Heart left ventricle (tissue), 16 donors: ENCODE measurements at regions not wholly inside any gene's neighbourhood (a gene's known extent, or its start where the extent isn't known, plus 50 kb on each side); places are given as distances from the start of the nearest gene placed in this dataset.

Source experiments
- ATAC-seq, 4 donors: fragments of 200-7000 bp; cut with Tn5 transposase; one replicate each; pipeline ENCODE4 v1.9.1; 2020 to 2022; ENCODE audit warnings: moderate library complexity in 4 of 4, mild to moderate bottlenecking in 3 of 4, moderate number of reproducible peaks in 1 of 4
- DNase-seq, 5 donors: peaks; one replicate each; pipeline ENCODE4 v3.0.0-alpha.2; 2020
- H3K27ac ChIP-seq, 12 donors: fragments of 200-600 bp; sonication (generic) in 4 of 12; one replicate each; pipeline versions ENCODE4 v1.5.0 to v1.8.0; 2016 to 2022; ENCODE audit warnings: mild to moderate bottlenecking in 2 of 12
- H3K27me3 ChIP-seq, 9 donors: fragments of 200-600 bp; sonication (generic) in 2 of 9; one replicate each; pipeline versions ENCODE4 v1.5.1 to v1.8.0; 2016 to 2022; ENCODE audit warnings: mild to moderate bottlenecking in 3 of 9
- H3K36me3 ChIP-seq, 9 donors: fragments of 200-600 bp; sonication (generic) in 2 of 9; one replicate each; pipeline versions ENCODE4 v1.5.0 to v1.8.0; 2018 to 2022; ENCODE audit warnings: mild to moderate bottlenecking in 2 of 9
- H3K4me1 ChIP-seq, 12 donors: fragments of 200-600 bp; sonication (generic) in 4 of 12; one replicate each; pipeline versions ENCODE4 v1.5.0 to v1.8.0; 2016 to 2022; ENCODE audit warnings: mild to moderate bottlenecking in 3 of 12
- H3K4me3 ChIP-seq, 12 donors: fragments of 200-600 bp; sonication (generic) in 4 of 12; one replicate each; pipeline versions ENCODE4 v1.5.0 to v1.8.0; 2017 to 2022; ENCODE audit warnings: mild to moderate bottlenecking in 9 of 12, moderate library complexity in 4 of 12
- H3K9me3 ChIP-seq, 12 donors: fragments of 200-600 bp; sonication (generic) in 4 of 12; one replicate each; pipeline versions ENCODE4 v1.5.0 to v1.8.0; 2016 to 2022; ENCODE audit warnings: mild to moderate bottlenecking in 1 of 12
- CTCF ChIP-seq, 12 donors: fragments of 200-600 bp; sonication (generic) in 4 of 12; IDR thresholded peaks; one replicate each; pipeline versions ENCODE4 v1.5.0 to v1.8.0; 2018 to 2022; ENCODE audit warnings: antibody characterized with exemption in 12 of 12, mild to moderate bottlenecking in 5 of 12
- POLR2A ChIP-seq, 2 donors: fragments of 450-650 bp; IDR thresholded peaks; one replicate each; pipeline ENCODE4 v1.6.1; 2017; ENCODE audit warnings: antibody characterized with exemption in 2 of 2, mild to moderate bottlenecking in 2 of 2, moderate library complexity in 2 of 2
- WGBS, 4 donors: extraction: QIAGEN DNeasy Blood & Tissue Kit in 2 of 4; methylation state at CpG; one replicate each; pipeline versions ENCODE4 v1.1.5 to v1.1.7; 2013 to 2018; 5-methylcytosine and 5-hydroxymethylcytosine counted together
- intact Hi-C, 10 donors: fragments of 100-400 bp; cut with DNase I; formaldehyde crosslinking; loops; one replicate each; pipeline versions ENCODE4 v1.11.1 to v1.14.2; 2022
- donor health status: ischemic (EF 13 %, LVEDD 7.1; RV severe dilation, severe dysfunction).
- donor health status: healthy with polysubstance abuse.
- donor health status: DM: no; HTN: yes; CAD: no.
- donor health status: DM: no; HTN: no; CAD: no.
- donor health status: ischemic (EF 25% LVEDD 6.9; RV normal size, moderate dysfunction).
- donor health status: ischemic (EF 25% LVEDD 5.7; RV mildly dilated, moderate dysfunction).
- donor health status: healthy.
- donor health status: DM: yes; HTN: yes; CAD: no.
- donor health status: ischemic (EF 35%, LVEDD 5.7; RV mildly dilated, moderate dysfunction).
- donor health status: nonischemic (EF 11% LVEDD 7.7; RV severe dilation, severe dysfunction).
- donor health status: DM: yes; HTN: yes; CAD: no.
- donor health status: PGD.
- donor health status: ischemic (EF 29% LVEDD 5.4; RV normal size, mild dysfunction).
- donor health status: nonischemic (EF 23%, LVEDD 6.1; RV moderate dilation, normal function).

GRCh38 chr3:95154766-95155165 is 1091.9 kb downstream of the NSUN3 start:
- no peak overlapping the region for H3K4me3 ChIP-seq
- H3K36me3 ChIP-seq = no peaks in the 10 kb centered on the region
- ATAC-seq = no peak
- intact Hi-C loops = no loop called here
- TF ChIP-seq POLR2A (IDR thresholded peaks at IDR 0.05) (no peak), CTCF (IDR thresholded peaks at IDR 0.05) (no peak)
- H3K27me3 ChIP-seq = no peaks in the 10 kb centered on the region
- H3K27ac ChIP-seq = no peak overlapping the region
- 71 to 81% (median 77%) methylated on average over 2 of the region's 2 CpGs for WGBS, 4 donors
- H3K4me1 ChIP-seq = no peaks in the 10 kb centered on the region
- DNase-seq = no peak
- peaks cover 0 to 24% (median 0%) of the 10 kb centered on the region in 12 donors for H3K9me3 ChIP-seq

- 46 to 74% (median 59%) methylated on average over 1 of the region's 1 CpG for WGBS, 4 donors
- H3K4me3 ChIP-seq = no peak overlapping the region
- no peak overlapping the region for H3K27ac ChIP-seq
- H3K9me3 ChIP-seq = peaks cover 0 to 13% (median 0%) of the 10 kb centered on the region in 12 donors
- no peak for ATAC-seq
- no peaks in the 10 kb centered on the region for H3K36me3 ChIP-seq
- TF ChIP-seq POLR2A (IDR thresholded peaks at IDR 0.05) = no peak
- TF ChIP-seq CTCF (IDR thresholded peaks at IDR 0.05) = no peak
- intact Hi-C loops = no loop called here
- no peaks in the 10 kb centered on the region for H3K4me1 ChIP-seq
- no peak for DNase-seq
- H3K27me3 ChIP-seq = no peaks in the 10 kb centered on the region
Measured at GRCh38 chr3:95162794-95163193, 1099.9 kb downstream of the NSUN3 start.

GRCh38 chr3:95167748-95168147 is 1104.9 kb downstream of the NSUN3 start:
- H3K4me1 ChIP-seq = no peaks in the 10 kb centered on the region
- H3K9me3 ChIP-seq = no peaks in the 10 kb centered on the region
- intact Hi-C loops = no loop called here
- 82 to 87% (median 85%) methylated on average over 4 of the region's 4 CpGs for WGBS, 4 donors
- ATAC-seq (no peak), DNase-seq (no peak)
- H3K27ac ChIP-seq = no peak overlapping the region
- TF ChIP-seq POLR2A (IDR thresholded peaks at IDR 0.05) = no peak
- no peak for TF ChIP-seq CTCF (IDR thresholded peaks at IDR 0.05)
- no peaks in the 10 kb centered on the region for H3K27me3 ChIP-seq
- no peak overlapping the region for H3K4me3 ChIP-seq
- H3K36me3 ChIP-seq = no peaks in the 10 kb centered on the region

- Histone ChIP-seq H3K36me3 (no peaks in the 10 kb centered on the region), H3K4me3 (no peak overlapping the region), H3K4me1 (no peaks in the 10 kb centered on the region), H3K27me3 (no peaks in the 10 kb centered on the region), H3K9me3 (no peaks in the 10 kb centered on the region), H3K27ac (no peak overlapping the region)
- ATAC-seq (no peak), DNase-seq (no peak)
- TF ChIP-seq CTCF (IDR thresholded peaks at IDR 0.05) (no peak), POLR2A (IDR thresholded peaks at IDR 0.05) (no peak)
- WGBS, 4 donors = 62 to 76% (median 70%) methylated on average over 7 of the region's 7 CpGs
- intact Hi-C loops = no loop called here
Measured at GRCh38 chr3:95168526-95168925, 1105.7 kb downstream of the NSUN3 start.
